Pons (tissue), 1 donor: ENCODE measurements at regions not wholly inside any gene's neighbourhood (a gene's known extent, or its start where the extent isn't known, plus 50 kb on each side); places are given as distances from the start of the nearest gene placed in this dataset.

Experiments used
- DNase-seq: peaks from one replicate; pipeline ENCODE4 v3.0.0-alpha.2; 2016; ENCODE audit warnings: low spot score

GRCh38 chr10:8539056-8539455 lies 484.6 kb downstream of the GATA3 start:
- no peak for DNase-seq

GRCh38 chr10:8543361-8544056 lies 489.0 kb downstream of the GATA3 start:
- no peak for DNase-seq

DNA sequence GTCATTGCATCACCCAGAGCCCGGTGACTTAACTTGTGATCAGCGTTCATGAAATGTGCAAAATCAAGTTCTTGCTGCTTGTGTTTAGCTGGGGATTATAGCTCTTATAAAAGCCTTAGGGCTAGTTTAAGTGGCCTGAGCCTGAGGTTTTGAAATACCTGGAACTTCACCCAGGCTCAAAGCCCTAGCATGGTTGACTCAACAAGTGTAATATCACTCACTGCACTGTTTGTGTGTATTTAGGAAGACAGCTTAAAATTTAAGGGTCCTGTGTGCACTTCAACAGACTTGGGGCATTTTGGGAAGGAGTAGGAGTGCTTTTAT lies 489.5 kb downstream of the GATA3 start:
- no peak for DNase-seq

- no peak for DNase-seq
Observed at GRCh38 chr10:8544500-8544899, 490.0 kb downstream of the GATA3 start.

- no peak for DNase-seq
Observed at GRCh38 chr10:8554574-8554973, 500.1 kb downstream of the GATA3 start.

DNA sequence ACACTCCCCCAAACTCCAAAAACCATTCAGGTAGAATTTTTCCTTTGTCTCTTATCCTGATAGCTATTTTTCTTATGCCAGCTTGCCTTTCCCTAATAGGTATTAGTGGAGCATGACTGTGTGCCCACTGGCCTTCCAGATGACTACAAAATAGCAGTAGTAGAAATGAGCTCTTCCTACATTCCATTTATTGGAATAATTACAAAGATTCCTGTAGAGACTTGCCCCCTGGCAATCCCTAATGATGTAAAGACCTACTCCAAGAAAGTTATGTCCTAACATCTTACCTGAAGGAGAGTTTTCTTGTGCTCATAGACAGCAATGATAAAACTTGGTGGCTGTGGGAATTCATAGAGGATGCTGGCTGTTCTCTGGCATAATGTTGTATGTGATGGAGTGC lies 501.8 kb downstream of the GATA3 start:
- no peak for DNase-seq

DNA sequence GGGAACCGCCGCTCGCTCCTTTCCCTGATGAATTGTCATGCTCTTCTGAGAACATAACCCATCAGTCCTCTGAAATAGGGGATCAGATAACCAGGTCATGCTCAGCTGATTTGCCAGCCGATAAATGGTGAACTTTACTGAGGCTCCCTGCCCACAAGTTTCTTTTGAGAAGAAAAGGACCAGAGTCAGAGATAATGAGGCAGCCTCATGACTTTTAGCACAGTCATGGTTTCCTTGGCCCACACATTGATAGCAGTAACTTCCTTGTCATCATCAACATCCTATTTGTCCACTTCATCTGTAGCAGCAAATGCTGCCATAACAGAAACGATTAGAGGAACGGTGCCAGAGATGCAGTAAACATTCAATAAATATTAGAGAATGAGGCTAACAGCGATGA lies 509.0 kb downstream of the GATA3 start:
- DNase-seq, result no peak

GRCh38 chr10:8566737-8567136 lies 512.2 kb downstream of the GATA3 start:
- DNase-seq, result no peak

- no peak for DNase-seq
Observed at GRCh38 chr10:8568401-8568800, 513.9 kb downstream of the GATA3 start.

DNA sequence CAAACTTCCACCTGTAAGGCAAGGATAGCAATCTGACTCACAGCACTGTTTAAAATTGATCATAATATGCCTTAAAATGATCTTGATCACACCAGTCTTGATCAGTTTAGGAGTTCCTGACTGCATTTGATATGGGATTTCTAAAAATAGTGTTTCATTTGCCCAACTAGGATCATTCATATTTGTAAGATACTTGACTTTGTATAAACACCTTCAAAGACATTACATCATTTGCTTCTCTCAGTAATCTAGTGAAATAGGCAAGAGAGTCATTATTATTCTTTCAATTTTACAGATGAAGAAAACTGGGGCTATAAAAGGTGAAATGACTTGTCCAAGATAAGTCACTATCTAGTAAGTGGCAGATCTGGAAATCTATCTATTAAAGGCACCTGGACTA lies 521.1 kb downstream of the GATA3 start:
- no peak for DNase-seq

DNA sequence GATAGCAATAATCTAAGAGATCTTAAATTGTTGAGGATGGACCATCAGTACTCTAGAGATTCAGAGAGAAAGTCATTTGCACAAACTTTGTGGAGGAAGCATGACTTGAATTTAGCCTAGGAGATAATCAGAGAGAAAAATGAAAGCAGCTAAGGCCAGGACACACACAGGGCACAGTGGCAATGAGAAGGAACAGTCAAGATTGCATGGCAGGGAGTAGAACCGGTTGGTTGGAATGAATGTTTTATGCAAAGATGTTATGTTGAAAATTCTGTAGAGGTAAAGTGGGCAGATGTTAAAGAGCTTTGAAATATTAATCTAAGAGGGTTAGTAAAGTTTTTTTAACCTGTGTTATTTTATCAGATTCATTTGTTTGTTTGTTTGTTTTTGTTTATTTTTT lies 521.8 kb downstream of the GATA3 start:
- no peak for DNase-seq

DNA sequence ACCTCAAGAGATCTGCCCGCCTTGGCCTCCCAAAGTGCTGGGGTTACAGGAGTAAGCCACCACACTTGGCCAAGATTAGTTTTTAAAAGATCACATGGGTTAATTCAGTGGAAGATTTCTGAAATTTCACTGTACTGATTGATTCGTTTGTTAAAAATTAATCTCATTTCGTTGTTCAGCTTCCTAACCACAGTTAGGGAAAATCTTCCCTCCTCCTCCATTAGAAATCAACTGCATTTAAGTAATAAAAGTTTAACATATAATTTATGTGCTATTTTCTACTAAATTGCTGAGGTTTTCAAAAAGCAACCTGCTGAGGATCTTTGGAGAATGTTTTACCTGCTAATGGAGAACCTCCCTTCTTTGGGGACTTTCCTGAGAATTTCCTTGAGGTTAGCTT lies 522.4 kb downstream of the GATA3 start:
- no peak for DNase-seq

DNA sequence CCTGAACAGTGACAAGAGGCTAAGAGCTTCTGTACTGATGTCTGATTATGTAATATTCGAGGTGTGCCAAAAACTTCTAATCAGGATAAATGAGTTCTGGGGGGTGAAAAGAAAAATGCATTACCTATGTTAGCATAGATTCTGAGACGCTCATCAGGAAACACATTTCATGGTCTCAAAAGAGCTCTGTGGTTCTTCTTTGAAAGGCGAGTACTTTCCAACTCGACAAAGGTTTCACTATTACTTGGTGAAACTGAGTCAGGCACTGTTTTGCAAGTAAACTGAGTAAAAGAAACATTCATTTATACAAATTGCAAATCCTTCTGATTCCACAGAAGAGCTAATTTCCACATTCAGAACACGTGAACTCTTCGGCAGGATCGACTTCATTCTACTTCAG lies 523.2 kb downstream of the GATA3 start:
- no peak for DNase-seq

- no peak for DNase-seq
Observed at GRCh38 chr10:8581521-8582225, 527.2 kb downstream of the GATA3 start.

DNA sequence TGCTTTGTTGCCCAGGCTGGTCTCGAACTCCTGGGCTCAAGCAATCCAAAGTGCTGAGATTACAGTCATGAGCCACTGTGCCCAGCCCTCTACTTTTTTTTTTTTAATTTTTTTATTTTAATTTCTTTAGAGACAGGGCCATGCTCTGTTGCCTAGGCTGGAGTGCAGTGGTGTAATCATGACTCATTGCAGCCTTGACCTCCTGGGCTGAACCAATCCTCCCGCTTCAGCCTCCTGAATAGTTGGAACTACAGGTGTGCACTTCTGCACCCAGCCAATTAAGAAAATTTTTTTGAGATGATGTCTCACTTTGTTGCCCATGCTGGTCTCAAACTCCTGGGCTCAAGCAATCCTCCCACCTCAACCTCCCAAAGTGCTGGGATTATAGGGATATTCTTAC lies 528.6 kb downstream of the GATA3 start:
- DNase-seq, result no peak

- no peak for DNase-seq
Observed at GRCh38 chr10:8584666-8585065, 530.2 kb downstream of the GATA3 start.

DNA sequence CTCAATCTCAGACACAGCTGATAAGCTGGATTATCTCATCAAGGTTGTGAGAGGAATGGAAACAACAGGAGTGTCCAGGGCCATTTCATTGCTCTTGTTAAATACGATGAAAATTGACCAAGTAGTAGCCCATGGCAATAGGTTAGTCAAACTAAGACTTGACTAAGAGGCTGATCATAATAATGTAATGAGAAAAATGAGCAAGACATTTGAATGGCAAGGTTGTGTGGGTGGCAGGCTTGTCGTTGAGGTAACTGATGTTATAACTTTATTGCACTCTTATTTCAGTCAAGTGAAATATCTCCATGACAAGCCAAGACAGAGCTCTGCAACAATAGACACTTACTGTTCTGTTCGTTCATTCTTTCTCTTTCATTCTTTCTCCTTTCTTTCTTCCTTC lies 532.0 kb downstream of the GATA3 start:
- no peak for DNase-seq

DNA sequence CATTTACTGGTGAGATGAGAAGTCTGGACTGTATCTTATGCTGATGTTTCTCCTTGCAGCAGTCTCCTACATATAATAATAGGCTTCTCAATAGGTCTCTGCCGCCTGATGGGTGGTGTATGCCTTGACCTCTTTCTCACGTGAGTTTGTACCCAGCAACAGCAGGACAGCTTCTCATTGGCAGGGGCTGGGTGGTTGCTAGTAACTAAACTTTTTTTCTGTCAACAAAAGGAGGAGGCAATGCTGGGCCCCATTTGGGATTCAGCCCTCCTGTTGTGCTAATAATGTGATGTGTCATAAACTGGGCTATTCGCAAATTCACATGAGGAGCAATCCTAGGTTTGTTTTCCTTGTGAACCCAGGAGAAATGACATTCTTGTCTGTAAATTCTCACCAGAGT lies 533.6 kb downstream of the GATA3 start:
- DNase-seq, result no peak

DNA sequence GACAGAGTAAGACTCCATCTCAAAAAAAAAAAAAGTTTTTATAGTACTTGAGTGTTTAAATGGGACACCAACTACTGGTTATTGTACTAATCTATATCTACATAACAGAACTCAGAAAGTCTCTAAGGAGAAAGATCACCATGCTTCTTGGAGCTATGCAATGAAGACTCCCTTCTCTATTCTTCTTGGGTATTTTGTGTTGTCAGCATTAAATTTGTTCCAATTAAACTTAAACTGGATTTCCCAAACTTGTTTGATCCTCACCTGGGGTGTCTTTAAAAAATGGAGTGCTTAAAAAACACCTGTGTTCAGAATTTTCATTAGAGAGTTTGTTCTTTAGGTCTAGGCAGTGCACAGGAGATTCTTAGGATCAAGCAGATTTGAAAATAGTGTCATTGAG lies 536.0 kb downstream of the GATA3 start:
- DNase-seq, result no peak

DNA sequence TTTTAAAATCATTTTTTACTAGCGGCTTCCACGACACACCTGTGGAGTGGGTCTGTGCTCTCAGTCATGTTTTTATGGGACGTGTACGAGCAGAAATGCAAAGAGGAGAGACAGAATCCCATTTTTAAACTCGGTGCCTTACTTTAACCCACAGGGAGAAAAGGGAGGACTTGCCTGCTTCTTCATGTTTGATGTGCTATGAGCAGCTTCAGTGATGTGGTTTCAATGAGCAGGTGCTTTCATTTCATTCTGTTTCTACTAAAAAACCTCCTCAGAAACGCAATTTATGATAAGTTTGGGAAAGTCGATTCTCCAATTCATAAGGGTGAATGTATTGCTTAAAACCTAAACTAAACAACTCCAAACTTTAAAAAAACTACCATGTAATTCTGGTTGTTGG lies 537.2 kb downstream of the GATA3 start:
- no peak for DNase-seq

DNA sequence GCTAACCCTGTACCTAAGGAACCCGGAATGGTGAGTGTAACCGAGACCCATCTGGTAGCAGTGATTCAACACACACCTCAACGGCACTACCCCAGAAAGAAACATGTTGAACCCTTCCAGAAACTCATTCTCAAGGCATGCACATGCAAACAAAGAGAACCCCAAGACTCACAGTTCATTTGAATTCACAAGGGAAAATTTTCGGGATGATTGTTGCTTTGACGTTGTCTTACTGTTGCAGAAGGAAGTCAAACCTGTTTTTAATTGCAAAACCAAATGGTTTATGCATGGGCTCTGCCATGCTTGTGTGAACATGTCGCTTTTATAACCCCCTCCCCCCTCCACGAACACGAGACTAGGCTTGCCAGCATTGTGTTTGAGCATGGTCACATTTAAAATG lies 539.7 kb downstream of the GATA3 start:
- no peak for DNase-seq

- no peak for DNase-seq
Observed at GRCh38 chr10:8594711-8595110, 540.2 kb downstream of the GATA3 start.

GRCh38 chr10:8595140-8595539 lies 540.7 kb downstream of the GATA3 start:
- no peak for DNase-seq

DNA sequence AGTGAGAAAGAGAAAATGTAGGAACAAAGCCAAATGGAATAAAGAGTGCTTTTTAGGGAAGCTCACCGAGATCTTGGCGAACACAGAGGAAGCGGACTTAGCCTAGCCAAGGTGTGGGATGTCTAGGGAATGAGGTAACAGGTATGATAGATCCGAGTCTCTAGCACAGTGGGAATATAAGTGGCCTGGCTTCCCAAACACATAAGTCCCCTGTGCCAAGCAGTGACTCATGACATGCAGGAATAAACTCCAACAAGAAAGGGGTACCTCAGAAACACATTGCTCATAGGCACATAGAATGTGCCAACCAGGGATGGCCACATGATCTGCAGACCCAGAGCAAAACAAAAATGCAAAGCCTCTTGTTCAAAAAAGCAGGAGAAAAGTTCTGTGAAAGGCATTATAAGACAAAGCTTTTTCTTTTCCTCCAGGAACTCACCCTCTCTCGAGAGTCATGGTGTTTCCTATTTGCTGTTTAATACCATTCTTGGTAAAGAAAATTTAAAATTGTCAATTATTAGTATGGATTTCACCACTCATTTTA lies 542.5 kb downstream of the GATA3 start:
- no peak for DNase-seq
